K562 (cell line): ENCODE measurements at regions not wholly inside any gene's neighbourhood (a gene's known extent, or its start where the extent isn't known, plus 50 kb on each side); places are given as distances from the start of the nearest gene placed in this dataset.

Experiments
- ARID4B ChIP-seq: sonication (generic); formaldehyde crosslinking; IDR thresholded peaks from 2 replicates; pipeline ENCODE4 v1.8.0; 2022; ENCODE audit warnings: mild to moderate bottlenecking, missing genetic modification reagents
- HEY1 ChIP-seq: fragments of 250-450 bp; sonication (Bioruptor Pico); IDR thresholded peaks from 2 replicates; pipeline ENCODE4 v1.5.0; 2020; ENCODE audit warnings: mild to moderate bottlenecking, moderate library complexity, borderline replicate concordance
- PYGO2 ChIP-seq: fragments of 450-650 bp; IDR thresholded peaks from 2 replicates; pipeline ENCODE4 v1.6.1; 2016; ENCODE audit warnings: mild to moderate bottlenecking, missing genetic modification characterization, moderate library complexity, missing compliant biosample characterization
- SFPQ ChIP-seq: fragments of 200-400 bp; formaldehyde crosslinking; IDR thresholded peaks from 2 replicates; pipeline ENCODE4 v1.6.1; 2017; ENCODE audit warnings: mild to moderate bottlenecking, low read depth, low read length, moderate library complexity
- TAL1 ChIP-seq: fragments of 450-650 bp; IDR thresholded peaks from 2 replicates; pipeline ENCODE4 v1.6.1; 2016; ENCODE audit warnings: mild to moderate bottlenecking
- USF2 ChIP-seq: sonication (generic); formaldehyde crosslinking; IDR thresholded peaks from 2 replicates; pipeline ENCODE4 v1.5.0; 2020; ENCODE audit warnings: missing genetic modification reagents
- ZFX ChIP-seq: sonication (generic); formaldehyde crosslinking; IDR thresholded peaks from 2 replicates; pipeline ENCODE4 v1.8.0; 2022; ENCODE audit warnings: mild to moderate bottlenecking, missing genetic modification reagents, moderate library complexity
- TF ChIP-seq, protein P1 (sequence below): fragments of 250-450 bp; sonication (Bioruptor Pico); IDR thresholded peaks from 2 replicates; pipeline ENCODE4 v1.8.0; 2021; ENCODE audit warnings: mild to moderate bottlenecking, moderate library complexity
- TF ChIP-seq, protein P2 (sequence below): fragments of 450-650 bp; IDR thresholded peaks from 2 replicates; pipeline ENCODE4 v1.6.1; 2016; ENCODE audit warnings: borderline replicate concordance

DNA sequence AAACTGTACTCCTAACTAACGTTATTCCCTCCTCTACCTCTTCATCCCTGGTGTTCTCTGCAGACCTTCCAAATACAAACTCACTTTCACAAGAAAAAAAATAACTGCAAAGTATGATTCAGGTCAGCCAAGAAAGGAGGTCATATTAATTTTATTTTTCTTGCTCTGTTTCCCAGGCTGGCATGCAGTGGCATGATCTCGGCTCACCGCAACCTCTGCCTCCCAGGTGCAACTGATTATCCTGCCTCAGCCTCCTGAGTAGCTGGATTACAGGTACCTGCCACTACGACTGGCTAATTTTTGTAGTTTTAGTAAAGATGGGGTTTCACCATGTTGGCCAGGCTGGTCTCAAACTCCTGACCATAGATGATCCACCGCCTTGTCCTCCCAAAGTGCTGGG lies 156.6 kb downstream of the CHIC2 start (continued):
- TF ChIP-seq SFPQ (no peak), ARID4B (CRISPR knock-in tag) (no peak), USF2 (CRISPR knock-in tag) (no peak), PYGO2 (tag) (no peak), ZFX (no peak), TAL1 (no peak), HEY1 (CRISPR knock-in tag) (no peak)
- TF ChIP-seq, protein P1, sequence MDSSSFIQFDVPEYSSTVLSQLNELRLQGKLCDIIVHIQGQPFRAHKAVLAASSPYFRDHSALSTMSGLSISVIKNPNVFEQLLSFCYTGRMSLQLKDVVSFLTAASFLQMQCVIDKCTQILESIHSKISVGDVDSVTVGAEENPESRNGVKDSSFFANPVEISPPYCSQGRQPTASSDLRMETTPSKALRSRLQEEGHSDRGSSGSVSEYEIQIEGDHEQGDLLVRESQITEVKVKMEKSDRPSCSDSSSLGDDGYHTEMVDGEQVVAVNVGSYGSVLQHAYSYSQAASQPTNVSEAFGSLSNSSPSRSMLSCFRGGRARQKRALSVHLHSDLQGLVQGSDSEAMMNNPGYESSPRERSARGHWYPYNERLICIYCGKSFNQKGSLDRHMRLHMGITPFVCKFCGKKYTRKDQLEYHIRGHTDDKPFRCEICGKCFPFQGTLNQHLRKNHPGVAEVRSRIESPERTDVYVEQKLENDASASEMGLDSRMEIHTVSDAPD (CRISPR knock-in tag) = no peak
- TF ChIP-seq, protein P2, sequence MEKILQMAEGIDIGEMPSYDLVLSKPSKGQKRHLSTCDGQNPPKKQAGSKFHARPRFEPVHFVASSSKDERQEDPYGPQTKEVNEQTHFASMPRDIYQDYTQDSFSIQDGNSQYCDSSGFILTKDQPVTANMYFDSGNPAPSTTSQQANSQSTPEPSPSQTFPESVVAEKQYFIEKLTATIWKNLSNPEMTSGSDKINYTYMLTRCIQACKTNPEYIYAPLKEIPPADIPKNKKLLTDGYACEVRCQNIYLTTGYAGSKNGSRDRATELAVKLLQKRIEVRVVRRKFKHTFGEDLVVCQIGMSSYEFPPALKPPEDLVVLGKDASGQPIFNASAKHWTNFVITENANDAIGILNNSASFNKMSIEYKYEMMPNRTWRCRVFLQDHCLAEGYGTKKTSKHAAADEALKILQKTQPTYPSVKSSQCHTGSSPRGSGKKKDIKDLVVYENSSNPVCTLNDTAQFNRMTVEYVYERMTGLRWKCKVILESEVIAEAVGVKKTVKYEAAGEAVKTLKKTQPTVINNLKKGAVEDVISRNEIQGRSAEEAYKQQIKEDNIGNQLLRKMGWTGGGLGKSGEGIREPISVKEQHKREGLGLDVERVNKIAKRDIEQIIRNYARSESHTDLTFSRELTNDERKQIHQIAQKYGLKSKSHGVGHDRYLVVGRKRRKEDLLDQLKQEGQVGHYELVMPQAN = no peak
